ENCODE measurements at regions not wholly inside any gene's neighbourhood (a gene's known extent, or its start where the extent isn't known, plus 50 kb on each side); places are given as distances from the start of the nearest gene placed in this dataset.

DNA sequence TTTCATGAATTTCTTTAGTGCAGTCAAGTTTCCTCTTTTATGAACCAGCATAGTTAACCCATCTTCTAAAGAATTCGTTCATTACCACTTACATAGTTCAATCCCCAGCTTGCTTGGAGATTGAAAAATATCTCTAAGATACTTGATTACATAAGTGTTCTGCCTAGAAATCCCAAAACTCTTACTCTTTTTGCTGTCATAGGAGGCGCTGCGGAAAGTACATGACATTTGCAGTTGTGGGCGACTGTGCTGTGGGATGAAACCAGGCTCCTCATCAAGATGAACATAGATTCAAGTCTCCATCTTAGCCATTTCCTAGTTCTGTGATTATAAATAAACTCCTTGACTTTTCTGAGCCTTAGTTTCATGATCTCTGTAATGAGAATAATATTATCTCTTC, 107.1 kb upstream of the SORBS2 start:
- Histone ChIP-seq H3K4me1 (ENCODE audit: insufficient read depth, low read length) (peaks cover 14% of the 10 kb centered on the region), H3K27me3 (ENCODE audit: insufficient read depth, low read length) (no peaks in the 10 kb centered on the region), H3K4me3 (ENCODE audit: low read length) (no peak overlapping the region), H3K9me3 (ENCODE audit: low read length) (no peaks in the 10 kb centered on the region), H2AFZ (ENCODE audit: low read depth, low read length) (no peak overlapping the region), H3K36me3 (ENCODE audit: insufficient read depth, low read length) (no peaks in the 10 kb centered on the region)

DNA sequence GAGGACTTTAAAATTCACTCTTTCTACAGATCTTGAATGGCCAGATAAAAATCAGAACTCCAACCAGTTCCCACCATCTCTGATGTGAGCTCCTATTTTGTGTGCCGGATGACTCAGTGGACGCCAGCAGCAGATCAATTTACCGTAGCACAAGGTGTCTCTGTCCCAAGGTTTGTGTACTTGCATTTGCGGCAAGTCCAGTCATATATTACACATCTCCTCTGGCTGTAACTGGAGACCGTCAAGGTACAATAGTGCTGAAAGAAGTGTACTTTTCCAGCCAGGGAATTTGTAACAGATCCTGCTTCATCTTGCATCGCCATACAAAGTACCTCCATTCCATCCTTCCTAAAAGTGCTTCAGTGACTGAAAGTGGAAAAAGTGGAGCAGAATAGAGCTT, 108.2 kb upstream of the SORBS2 start:
- Histone ChIP-seq H3K27me3 (ENCODE audit: insufficient read depth, low read length) (no peaks in the 10 kb centered on the region), H3K9me3 (ENCODE audit: low read length) (no peaks in the 10 kb centered on the region), H3K4me3 (ENCODE audit: low read length) (no peak overlapping the region), H3K4me1 (ENCODE audit: insufficient read depth, low read length) (peaks cover 8% of the 10 kb centered on the region), H2AFZ (ENCODE audit: low read depth, low read length) (no peak overlapping the region), H3K36me3 (ENCODE audit: insufficient read depth, low read length) (no peaks in the 10 kb centered on the region)

DNA sequence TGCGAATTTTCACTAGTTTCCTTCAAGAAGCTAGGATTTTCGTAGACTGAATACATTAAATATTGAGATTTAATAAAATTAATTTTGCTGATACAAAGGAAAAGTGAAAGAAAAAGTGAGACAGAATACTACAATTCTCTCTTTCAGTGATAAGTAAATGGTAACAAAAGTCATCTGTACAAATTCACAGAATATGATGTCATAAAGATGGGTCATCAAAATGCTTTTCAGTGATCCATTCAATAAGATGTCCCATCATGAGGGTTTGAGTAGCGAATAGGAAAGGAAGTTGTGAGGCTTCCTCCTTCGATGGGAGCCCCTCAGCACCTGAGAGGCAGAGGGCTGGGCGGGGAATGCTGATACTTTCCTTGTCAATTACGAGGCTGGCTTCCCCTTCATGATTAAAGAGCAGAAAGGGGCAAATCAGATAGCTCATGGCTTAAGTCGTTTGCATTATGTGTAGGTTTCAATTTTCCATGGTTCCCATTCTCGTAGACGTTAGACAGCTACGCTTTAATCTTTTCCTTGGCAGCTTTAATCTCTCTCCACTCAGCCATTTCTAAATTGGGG, 108.8 kb upstream of the SORBS2 start:
- H3K9me3 ChIP-seq (ENCODE audit: low read length) = no peaks in the 10 kb centered on the region
- no peak overlapping the region for H2AFZ ChIP-seq (ENCODE audit: low read depth, low read length)
- no peaks in the 10 kb centered on the region for H3K36me3 ChIP-seq (ENCODE audit: insufficient read depth, low read length)
- peaks cover 7% of the 10 kb centered on the region for H3K4me1 ChIP-seq (ENCODE audit: insufficient read depth, low read length)
- H3K27me3 ChIP-seq (ENCODE audit: insufficient read depth, low read length) = no peaks in the 10 kb centered on the region
- H3K4me3 ChIP-seq (ENCODE audit: low read length) = no peak overlapping the region

DNA sequence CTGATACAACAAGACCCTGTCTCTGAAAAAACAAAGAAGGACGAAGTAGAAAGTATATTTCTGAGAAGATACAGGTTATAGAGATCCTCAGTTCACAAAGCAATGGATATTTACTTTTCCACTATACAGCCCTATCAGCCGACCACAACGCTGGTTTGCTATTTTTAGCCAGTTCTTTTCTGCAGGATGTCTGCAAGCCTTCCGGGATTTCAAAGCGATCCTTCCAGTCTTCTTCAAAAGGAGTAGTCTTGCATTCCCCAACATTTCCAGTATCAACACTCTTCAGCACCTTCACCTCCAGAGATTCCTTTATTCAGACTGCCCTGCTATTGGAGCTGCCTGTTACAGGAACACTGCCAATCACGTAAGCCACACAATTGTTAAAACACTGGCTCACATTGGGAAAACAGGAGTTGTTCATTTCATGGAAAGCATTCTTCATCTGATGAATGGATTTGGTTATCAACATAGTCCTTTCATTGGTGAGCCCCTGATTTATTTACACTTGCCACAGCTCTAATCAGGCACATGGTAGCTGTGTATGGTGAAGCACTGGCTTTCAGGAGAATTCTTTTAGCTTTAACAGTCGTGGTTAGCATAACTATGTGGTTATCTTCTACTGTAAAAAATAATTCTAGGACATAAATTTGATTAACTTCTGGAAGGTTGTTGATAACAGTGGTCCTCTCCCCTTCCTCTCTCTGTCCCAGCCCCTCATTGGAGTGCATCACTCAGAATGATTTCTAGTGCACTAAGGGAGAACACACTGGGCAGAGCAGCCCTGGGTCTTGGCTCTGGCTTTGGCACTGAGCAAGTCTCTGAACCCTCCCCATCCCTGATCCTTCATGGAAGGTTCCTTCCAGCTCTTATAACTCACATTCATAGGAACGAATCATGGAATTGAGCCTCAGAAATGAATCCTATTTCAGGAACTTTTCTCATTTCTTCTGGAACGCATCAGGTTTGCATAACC, 109.9 kb upstream of the SORBS2 start:
- H2AFZ ChIP-seq (ENCODE audit: low read depth, low read length) = no peak overlapping the region
- no peak overlapping the region for H3K4me3 ChIP-seq (ENCODE audit: low read length)

DNA sequence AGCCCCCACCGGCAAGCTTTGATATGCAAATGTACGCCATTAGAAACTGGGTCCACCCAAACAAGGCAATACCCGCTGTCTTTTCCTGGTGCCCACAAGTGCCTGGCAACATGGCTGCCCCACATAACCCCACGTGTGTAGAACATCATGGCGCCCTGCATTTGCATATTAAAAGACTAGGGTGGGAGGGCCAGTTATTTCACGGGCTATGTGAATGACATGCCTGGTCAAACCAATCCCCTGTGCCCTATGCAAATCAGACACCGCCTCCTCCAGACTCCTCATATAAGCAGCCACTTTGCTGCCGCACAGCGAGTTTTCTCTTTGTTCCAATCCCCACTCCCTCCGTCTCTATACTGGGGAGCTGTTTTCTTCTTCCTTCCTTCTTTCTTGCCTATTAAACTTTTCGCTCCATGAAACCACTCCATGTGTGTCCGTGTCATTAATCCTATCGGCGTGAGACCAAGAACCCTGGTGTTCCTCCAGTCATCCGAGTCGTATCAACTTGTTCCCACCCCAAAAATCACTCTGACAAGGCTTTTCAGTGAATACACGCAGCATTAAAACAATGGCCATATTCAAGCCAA, 112.6 kb upstream of the SORBS2 start:
- Histone ChIP-seq H3K4me1 (ENCODE audit: insufficient read depth, low read length) (no peaks in the 10 kb centered on the region), H2AFZ (ENCODE audit: low read depth, low read length) (no peak overlapping the region), H3K36me3 (ENCODE audit: insufficient read depth, low read length) (no peaks in the 10 kb centered on the region), H3K27me3 (ENCODE audit: insufficient read depth, low read length) (no peaks in the 10 kb centered on the region), H3K4me3 (ENCODE audit: low read length) (no peak overlapping the region), H3K9me3 (ENCODE audit: low read length) (no peaks in the 10 kb centered on the region)

More for the DNA sequence above, 109.9 kb upstream of the SORBS2 start:
- Histone ChIP-seq H3K9me3 (ENCODE audit: low read length) (no peaks in the 10 kb centered on the region), H3K36me3 (ENCODE audit: insufficient read depth, low read length) (no peaks in the 10 kb centered on the region), H3K4me1 (ENCODE audit: insufficient read depth, low read length) (peaks cover under 1% of the 10 kb centered on the region), H3K27me3 (ENCODE audit: insufficient read depth, low read length) (no peaks in the 10 kb centered on the region)

DNA sequence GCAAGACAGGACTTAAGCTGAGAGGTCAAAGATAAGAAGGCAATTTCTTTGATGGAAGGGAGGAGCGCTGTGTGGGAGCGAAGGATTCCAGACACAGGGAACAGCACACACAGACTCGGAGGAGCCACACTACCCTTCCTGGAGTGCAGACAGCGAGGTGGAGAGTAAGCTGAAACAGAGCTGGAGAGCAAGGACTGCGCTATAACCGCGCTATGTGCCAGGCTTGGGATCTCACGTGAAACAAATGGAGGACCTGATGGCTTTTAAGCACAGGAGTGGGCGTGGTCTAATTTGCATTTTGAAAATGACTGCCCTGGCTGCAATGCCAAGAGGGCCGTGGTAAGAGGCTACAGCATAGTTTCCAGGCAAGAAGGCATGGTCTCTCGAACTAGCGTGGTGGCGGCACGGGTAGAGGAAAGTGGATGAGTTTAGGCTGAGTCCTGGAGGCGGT, 113.9 kb upstream of the SORBS2 start:
- Histone ChIP-seq H2AFZ (ENCODE audit: low read depth, low read length) (no peak overlapping the region), H3K4me3 (ENCODE audit: low read length) (no peak overlapping the region), H3K4me1 (ENCODE audit: insufficient read depth, low read length) (no peaks in the 10 kb centered on the region), H3K9me3 (ENCODE audit: low read length) (no peaks in the 10 kb centered on the region), H3K27me3 (ENCODE audit: insufficient read depth, low read length) (no peaks in the 10 kb centered on the region), H3K36me3 (ENCODE audit: insufficient read depth, low read length) (no peaks in the 10 kb centered on the region)

DNA sequence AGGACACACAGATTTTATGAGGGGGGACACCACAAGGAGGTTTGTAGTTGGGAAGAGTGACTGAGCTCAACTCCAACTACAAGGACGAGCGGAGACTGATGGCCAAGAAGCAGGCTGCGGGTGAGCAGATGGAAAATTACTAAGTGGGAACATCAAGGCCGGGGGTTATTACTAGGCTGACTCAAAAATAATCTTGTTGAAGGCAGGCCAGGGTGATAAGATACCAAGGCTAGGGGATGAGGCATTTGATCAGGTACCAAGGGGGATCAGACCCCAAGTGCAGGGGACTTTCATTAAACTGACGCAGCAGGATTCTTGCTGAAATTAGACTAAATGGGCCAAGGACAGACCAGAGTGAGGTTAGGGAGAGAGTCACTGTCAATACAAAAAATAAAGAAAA, 119.4 kb upstream of the SORBS2 start:
- Histone ChIP-seq H3K4me1 (ENCODE audit: insufficient read depth, low read length) (peaks cover 17% of the 10 kb centered on the region), H3K4me3 (ENCODE audit: low read length) (no peak overlapping the region), H3K36me3 (ENCODE audit: insufficient read depth, low read length) (no peaks in the 10 kb centered on the region), H2AFZ (ENCODE audit: low read depth, low read length) (no peak overlapping the region), H3K9me3 (ENCODE audit: low read length) (no peaks in the 10 kb centered on the region), H3K27me3 (ENCODE audit: insufficient read depth, low read length) (no peaks in the 10 kb centered on the region)

DNA sequence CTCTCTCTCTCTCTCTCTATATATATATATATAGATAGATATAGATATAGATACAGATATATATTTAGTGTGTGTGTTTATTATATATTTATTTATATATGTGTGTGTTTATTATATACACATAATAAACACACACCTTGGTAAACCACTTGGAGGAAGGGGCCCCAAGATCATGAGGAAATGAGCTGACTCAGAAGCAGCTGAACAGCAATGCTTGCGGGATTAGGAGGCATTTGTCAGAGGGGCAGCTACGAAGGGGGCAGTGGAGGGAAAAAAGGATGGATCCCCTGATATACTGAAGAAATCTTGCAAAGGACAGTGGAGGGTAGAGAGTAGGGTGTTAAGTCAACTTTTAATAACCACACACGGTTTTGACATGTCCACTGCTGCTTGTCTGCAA, 120.0 kb upstream of the SORBS2 start:
- no peaks in the 10 kb centered on the region for H3K36me3 ChIP-seq (ENCODE audit: insufficient read depth, low read length)
- H3K4me1 ChIP-seq (ENCODE audit: insufficient read depth, low read length) = peaks cover 23% of the 10 kb centered on the region
- no peak overlapping the region for H2AFZ ChIP-seq (ENCODE audit: low read depth, low read length)
- H3K27me3 ChIP-seq (ENCODE audit: insufficient read depth, low read length) = no peaks in the 10 kb centered on the region
- no peak overlapping the region for H3K4me3 ChIP-seq (ENCODE audit: low read length)
- no peaks in the 10 kb centered on the region for H3K9me3 ChIP-seq (ENCODE audit: low read length)

DNA sequence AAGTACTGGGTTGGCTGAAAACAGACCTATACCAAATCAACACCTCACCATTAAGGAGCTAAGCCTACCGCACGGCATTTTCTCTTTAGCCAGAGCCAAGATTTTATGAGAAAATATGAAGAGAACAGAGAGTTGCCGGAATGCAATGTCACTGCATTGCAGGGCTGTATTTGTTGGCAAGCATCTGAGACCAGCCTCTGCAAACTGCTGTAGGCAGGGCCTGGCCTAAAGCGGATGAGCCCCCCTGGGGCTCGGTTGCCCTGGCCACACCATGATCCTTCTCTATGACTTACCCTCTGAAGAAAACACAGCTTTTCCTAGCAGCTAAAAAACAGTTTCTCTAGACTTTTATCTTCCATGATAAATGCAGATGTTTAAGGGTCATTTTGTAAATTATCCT, 120.5 kb upstream of the SORBS2 start:
- Histone ChIP-seq H2AFZ (ENCODE audit: low read depth, low read length) (no peak overlapping the region), H3K4me3 (ENCODE audit: low read length) (no peak overlapping the region), H3K9me3 (ENCODE audit: low read length) (no peaks in the 10 kb centered on the region), H3K36me3 (ENCODE audit: insufficient read depth, low read length) (no peaks in the 10 kb centered on the region), H3K4me1 (ENCODE audit: insufficient read depth, low read length) (peaks cover 27% of the 10 kb centered on the region), H3K27me3 (ENCODE audit: insufficient read depth, low read length) (no peaks in the 10 kb centered on the region)

DNA sequence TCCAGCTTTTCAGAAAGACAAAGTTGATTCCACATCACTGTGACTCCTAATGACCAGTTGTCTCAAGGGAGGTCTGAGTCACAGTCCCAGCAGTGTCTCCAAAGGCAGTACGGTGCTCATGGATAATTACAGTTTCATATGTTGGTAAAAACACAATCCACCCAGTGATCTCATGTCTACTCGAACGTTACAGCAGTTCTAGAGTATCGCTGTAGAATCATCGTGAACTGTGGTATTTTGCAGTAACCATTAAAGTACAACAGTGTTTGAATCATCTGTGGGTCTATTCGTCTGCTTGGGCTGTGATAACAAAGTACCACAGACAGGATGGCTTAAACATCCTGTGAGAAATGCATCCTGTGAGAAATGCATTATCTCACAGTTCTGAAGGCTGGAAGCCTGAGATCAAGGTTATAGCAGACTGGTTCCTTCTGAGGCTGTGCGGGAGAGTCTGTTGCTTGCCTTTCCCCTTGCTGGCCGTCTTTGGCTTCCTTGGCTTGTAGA, 121.1 kb upstream of the SORBS2 start:
- Histone ChIP-seq H3K9me3 (ENCODE audit: low read length) (no peaks in the 10 kb centered on the region), H2AFZ (ENCODE audit: low read depth, low read length) (no peak overlapping the region), H3K4me3 (ENCODE audit: low read length) (no peak overlapping the region), H3K36me3 (ENCODE audit: insufficient read depth, low read length) (no peaks in the 10 kb centered on the region), H3K4me1 (ENCODE audit: insufficient read depth, low read length) (peaks cover 30% of the 10 kb centered on the region), H3K27me3 (ENCODE audit: insufficient read depth, low read length) (no peaks in the 10 kb centered on the region)

DNA sequence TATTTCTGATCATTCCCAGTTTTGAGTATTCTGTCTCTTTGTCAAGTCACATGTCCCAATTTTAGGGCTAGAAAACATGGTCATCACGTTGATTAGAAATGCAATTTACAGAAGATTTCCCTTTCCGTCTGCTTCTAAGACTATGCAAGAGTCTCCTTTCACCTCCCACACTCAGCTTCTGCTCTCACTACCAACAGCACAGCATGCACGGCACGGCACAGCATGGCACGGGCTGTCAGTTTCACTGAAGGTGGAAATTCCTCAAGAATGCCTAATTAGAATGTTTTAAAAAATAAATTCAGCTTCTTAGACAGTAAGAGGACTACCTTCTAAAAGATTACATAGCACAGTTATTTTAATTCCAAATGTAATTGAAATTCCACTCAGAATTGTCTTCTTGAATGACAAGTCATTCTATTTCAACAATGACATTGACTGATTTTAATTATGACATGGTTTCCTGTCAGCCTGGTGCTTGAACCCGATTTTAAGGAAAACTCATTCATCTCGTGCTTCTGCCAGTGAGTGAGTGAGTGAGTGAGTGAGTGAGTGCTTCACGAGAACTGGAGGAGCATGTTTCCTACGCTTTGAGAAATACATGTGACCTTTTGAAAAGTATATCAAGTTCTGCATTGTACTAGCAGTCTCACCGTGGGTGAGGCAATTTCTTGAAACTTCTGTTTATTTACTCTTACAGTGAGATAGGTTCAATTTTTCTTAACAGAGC, 124.8 kb upstream of the SORBS2 start:
- H3K9me3 ChIP-seq (ENCODE audit: low read length) = no peaks in the 10 kb centered on the region
- no peak overlapping the region for H3K4me3 ChIP-seq (ENCODE audit: low read length)
- H3K4me1 ChIP-seq (ENCODE audit: insufficient read depth, low read length) = peaks cover 37% of the 10 kb centered on the region
- H2AFZ ChIP-seq (ENCODE audit: low read depth, low read length) = no peak overlapping the region
- no peaks in the 10 kb centered on the region for H3K27me3 ChIP-seq (ENCODE audit: insufficient read depth, low read length)
- H3K36me3 ChIP-seq (ENCODE audit: insufficient read depth, low read length) = no peaks in the 10 kb centered on the region

DNA sequence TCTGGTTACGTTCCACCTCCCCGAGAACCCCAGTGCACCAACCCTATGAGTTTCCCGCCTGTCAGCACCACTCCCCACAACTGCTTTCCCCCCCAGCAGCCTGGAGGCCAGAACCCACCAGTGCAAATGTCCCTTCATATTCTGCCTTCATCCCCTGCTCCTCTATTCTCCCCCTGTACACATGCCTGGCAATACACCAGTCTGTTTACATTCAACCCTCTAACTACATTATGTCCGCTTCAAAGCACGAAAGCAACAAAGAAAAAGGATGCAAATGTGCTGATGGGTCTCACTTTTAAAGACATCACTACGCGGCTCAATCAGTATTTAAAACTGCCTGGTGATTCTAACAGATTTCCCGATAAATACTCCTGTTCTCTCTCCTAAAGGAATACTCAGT, 126.7 kb upstream of the SORBS2 start:
- Histone ChIP-seq H3K9me3 (ENCODE audit: low read length) (no peaks in the 10 kb centered on the region), H3K4me3 (ENCODE audit: low read length) (no peak overlapping the region), H3K27me3 (ENCODE audit: insufficient read depth, low read length) (no peaks in the 10 kb centered on the region), H3K36me3 (ENCODE audit: insufficient read depth, low read length) (no peaks in the 10 kb centered on the region), H2AFZ (ENCODE audit: low read depth, low read length) (no peak overlapping the region), H3K4me1 (ENCODE audit: insufficient read depth, low read length) (peaks cover 32% of the 10 kb centered on the region)

DNA sequence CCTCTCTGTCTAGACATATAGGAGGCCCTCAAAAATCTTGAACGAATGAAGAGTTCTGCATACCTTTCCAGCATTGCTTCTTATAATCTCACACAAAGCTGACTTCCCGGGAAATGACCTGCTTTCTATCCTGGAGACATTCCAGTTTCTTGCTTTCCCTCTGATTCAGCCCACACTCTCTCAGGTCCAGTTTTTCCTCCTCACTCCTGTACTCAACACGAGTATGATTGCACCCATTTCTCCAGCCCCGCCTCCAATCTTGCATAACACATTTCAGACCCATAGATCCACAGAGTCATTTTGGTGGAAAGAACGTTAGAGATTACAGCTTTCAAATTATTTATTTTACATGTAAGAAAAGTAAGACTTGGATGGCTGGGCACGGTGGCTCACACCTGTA, 127.5 kb upstream of the TLR3 start:
- Histone ChIP-seq H3K9me3 (ENCODE audit: low read length) (no peaks in the 10 kb centered on the region), H3K36me3 (ENCODE audit: insufficient read depth, low read length) (no peaks in the 10 kb centered on the region), H3K27me3 (ENCODE audit: insufficient read depth, low read length) (no peaks in the 10 kb centered on the region), H2AFZ (ENCODE audit: low read depth, low read length) (no peak overlapping the region), H3K4me1 (ENCODE audit: insufficient read depth, low read length) (peaks cover 19% of the 10 kb centered on the region), H3K4me3 (ENCODE audit: low read length) (no peak overlapping the region)
